ENCODE measurements at regions not wholly inside any gene's neighbourhood (a gene's known extent, or its start where the extent isn't known, plus 50 kb on each side); places are given as distances from the start of the nearest gene placed in this dataset.

DNA sequence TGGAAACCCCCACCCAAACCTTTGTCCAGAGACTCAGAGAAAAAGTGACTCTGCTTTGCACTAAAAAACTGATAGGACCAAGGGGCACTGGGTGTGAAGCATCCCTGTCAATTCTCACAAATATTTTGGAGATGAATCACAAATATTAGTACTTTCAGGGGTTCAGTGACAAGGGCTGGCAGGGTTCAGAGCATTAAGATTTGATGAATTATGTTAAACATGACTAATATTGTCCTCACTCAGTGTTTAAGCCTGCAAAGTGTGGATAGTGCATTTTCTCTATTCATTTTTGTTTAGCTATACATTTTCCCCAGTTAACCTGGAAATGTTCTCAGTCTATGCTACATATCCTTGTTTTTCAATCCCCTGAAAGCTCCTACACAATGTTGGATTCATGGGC is 65.3 kb upstream of the CCDC68 start:
- TF ChIP-seq, protein P1, sequence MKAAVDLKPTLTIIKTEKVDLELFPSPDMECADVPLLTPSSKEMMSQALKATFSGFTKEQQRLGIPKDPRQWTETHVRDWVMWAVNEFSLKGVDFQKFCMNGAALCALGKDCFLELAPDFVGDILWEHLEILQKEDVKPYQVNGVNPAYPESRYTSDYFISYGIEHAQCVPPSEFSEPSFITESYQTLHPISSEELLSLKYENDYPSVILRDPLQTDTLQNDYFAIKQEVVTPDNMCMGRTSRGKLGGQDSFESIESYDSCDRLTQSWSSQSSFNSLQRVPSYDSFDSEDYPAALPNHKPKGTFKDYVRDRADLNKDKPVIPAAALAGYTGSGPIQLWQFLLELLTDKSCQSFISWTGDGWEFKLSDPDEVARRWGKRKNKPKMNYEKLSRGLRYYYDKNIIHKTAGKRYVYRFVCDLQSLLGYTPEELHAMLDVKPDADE (IDR thresholded peaks at IDR 0.05): no peak
- TF ChIP-seq, protein P2, sequence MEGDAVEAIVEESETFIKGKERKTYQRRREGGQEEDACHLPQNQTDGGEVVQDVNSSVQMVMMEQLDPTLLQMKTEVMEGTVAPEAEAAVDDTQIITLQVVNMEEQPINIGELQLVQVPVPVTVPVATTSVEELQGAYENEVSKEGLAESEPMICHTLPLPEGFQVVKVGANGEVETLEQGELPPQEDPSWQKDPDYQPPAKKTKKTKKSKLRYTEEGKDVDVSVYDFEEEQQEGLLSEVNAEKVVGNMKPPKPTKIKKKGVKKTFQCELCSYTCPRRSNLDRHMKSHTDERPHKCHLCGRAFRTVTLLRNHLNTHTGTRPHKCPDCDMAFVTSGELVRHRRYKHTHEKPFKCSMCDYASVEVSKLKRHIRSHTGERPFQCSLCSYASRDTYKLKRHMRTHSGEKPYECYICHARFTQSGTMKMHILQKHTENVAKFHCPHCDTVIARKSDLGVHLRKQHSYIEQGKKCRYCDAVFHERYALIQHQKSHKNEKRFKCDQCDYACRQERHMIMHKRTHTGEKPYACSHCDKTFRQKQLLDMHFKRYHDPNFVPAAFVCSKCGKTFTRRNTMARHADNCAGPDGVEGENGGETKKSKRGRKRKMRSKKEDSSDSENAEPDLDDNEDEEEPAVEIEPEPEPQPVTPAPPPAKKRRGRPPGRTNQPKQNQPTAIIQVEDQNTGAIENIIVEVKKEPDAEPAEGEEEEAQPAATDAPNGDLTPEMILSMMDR (conservative IDR thresholded peaks at IDR 0.05; ENCODE audit: low read depth in 2 of 2): no peak
- no peak for TF ChIP-seq ZNF331 (CRISPR knock-in tag; IDR thresholded peaks at IDR 0.05; ENCODE audit: low read depth)
- TF ChIP-seq JUNB (IDR thresholded peaks at IDR 0.05; ENCODE audit: unreplicated experiment): no peak
- no peak for TF ChIP-seq CREB1 (CRISPR knock-in tag; IDR thresholded peaks at IDR 0.05; ENCODE audit: low read depth)
- no peak for TF ChIP-seq EZH2 (IDR thresholded peaks at IDR 0.05; ENCODE audit: low read depth, unreplicated experiment)
- no peak for TF ChIP-seq POLR2AphosphoS5 (IDR thresholded peaks at IDR 0.05; ENCODE audit: low read depth)
- TF ChIP-seq EZH2phosphoT487 (IDR thresholded peaks at IDR 0.05; ENCODE audit: unreplicated experiment): no peak
- TF ChIP-seq ZNF114 (CRISPR knock-in tag; IDR thresholded peaks at IDR 0.05): no peak
- TF ChIP-seq, protein P3, sequence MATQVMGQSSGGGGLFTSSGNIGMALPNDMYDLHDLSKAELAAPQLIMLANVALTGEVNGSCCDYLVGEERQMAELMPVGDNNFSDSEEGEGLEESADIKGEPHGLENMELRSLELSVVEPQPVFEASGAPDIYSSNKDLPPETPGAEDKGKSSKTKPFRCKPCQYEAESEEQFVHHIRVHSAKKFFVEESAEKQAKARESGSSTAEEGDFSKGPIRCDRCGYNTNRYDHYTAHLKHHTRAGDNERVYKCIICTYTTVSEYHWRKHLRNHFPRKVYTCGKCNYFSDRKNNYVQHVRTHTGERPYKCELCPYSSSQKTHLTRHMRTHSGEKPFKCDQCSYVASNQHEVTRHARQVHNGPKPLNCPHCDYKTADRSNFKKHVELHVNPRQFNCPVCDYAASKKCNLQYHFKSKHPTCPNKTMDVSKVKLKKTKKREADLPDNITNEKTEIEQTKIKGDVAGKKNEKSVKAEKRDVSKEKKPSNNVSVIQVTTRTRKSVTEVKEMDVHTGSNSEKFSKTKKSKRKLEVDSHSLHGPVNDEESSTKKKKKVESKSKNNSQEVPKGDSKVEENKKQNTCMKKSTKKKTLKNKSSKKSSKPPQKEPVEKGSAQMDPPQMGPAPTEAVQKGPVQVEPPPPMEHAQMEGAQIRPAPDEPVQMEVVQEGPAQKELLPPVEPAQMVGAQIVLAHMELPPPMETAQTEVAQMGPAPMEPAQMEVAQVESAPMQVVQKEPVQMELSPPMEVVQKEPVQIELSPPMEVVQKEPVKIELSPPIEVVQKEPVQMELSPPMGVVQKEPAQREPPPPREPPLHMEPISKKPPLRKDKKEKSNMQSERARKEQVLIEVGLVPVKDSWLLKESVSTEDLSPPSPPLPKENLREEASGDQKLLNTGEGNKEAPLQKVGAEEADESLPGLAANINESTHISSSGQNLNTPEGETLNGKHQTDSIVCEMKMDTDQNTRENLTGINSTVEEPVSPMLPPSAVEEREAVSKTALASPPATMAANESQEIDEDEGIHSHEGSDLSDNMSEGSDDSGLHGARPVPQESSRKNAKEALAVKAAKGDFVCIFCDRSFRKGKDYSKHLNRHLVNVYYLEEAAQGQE (IDR thresholded peaks at IDR 0.05; ENCODE audit: unreplicated experiment): no peak
- TF ChIP-seq, protein P4, sequence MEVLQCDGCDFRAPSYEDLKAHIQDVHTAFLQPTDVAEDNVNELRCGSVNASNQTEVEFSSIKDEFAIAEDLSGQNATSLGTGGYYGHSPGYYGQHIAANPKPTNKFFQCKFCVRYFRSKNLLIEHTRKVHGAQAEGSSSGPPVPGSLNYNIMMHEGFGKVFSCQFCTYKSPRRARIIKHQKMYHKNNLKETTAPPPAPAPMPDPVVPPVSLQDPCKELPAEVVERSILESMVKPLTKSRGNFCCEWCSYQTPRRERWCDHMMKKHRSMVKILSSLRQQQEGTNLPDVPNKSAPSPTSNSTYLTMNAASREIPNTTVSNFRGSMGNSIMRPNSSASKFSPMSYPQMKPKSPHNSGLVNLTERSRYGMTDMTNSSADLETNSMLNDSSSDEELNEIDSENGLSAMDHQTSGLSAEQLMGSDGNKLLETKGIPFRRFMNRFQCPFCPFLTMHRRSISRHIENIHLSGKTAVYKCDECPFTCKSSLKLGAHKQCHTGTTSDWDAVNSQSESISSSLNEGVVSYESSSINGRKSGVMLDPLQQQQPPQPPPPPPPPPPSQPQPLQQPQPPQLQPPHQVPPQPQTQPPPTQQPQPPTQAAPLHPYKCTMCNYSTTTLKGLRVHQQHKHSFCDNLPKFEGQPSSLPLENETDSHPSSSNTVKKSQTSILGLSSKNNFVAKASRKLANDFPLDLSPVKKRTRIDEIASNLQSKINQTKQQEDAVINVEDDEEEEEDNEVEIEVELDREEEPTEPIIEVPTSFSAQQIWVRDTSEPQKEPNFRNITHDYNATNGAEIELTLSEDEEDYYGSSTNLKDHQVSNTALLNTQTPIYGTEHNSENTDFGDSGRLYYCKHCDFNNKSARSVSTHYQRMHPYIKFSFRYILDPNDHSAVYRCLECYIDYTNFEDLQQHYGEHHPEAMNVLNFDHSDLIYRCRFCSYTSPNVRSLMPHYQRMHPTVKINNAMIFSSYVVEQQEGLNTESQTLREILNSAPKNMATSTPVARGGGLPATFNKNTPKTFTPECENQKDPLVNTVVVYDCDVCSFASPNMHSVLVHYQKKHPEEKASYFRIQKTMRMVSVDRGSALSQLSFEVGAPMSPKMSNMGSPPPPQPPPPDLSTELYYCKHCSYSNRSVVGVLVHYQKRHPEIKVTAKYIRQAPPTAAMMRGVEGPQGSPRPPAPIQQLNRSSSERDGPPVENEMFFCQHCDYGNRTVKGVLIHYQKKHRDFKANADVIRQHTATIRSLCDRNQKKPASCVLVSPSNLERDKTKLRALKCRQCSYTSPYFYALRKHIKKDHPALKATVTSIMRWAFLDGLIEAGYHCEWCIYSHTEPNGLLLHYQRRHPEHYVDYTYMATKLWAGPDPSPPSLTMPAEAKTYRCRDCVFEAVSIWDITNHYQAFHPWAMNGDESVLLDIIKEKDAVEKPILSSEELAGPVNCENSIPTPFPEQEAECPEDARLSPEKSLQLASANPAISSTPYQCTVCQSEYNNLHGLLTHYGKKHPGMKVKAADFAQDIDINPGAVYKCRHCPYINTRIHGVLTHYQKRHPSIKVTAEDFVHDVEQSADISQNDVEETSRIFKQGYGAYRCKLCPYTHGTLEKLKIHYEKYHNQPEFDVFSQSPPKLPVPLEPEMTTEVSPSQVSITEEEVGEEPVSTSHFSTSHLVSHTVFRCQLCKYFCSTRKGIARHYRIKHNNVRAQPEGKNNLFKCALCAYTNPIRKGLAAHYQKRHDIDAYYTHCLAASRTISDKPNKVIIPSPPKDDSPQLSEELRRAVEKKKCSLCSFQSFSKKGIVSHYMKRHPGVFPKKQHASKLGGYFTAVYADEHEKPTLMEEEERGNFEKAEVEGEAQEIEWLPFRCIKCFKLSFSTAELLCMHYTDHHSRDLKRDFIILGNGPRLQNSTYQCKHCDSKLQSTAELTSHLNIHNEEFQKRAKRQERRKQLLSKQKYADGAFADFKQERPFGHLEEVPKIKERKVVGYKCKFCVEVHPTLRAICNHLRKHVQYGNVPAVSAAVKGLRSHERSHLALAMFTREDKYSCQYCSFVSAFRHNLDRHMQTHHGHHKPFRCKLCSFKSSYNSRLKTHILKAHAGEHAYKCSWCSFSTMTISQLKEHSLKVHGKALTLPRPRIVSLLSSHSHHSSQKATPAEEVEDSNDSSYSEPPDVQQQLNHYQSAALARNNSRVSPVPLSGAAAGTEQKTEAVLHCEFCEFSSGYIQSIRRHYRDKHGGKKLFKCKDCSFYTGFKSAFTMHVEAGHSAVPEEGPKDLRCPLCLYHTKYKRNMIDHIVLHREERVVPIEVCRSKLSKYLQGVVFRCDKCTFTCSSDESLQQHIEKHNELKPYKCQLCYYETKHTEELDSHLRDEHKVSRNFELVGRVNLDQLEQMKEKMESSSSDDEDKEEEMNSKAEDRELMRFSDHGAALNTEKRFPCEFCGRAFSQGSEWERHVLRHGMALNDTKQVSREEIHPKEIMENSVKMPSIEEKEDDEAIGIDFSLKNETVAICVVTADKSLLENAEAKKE (CRISPR knock-in tag; IDR thresholded peaks at IDR 0.05): no peak
